ENCODE measurements at regions not wholly inside any gene's neighbourhood (a gene's known extent, or its start where the extent isn't known, plus 50 kb on each side); places are given as distances from the start of the nearest gene placed in this dataset.
A peak's percentile ranks its signal among the peaks of the same experiment; 100 is the strongest.
"Not testable (repeated sequence)": the region's sequence is repeated elsewhere in the genome, so short reads cannot be mapped to it uniquely, and the experiment has no call there.

DNA sequence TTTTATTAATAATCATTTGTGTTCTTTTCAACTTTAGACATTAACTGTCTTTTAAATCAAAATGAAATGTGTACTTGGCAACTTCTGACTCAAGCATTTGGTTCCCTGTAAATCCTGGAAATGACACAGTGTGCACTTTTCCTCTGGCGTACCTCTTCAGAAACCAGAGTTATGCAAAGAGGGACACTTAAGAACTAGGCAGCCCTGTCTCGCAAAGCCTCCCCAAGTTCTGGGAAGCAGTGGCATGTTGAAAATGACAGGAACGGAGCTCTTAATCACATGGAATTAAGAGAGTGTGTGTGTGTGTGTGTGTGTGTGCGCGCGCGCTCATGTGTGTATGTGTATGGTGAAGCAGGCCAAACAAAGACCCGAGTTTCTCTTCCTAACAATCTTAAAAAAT, 707.4 kb downstream of the MECOM start:
- no peak overlapping the region for H3K4me3 ChIP-seq (ENCODE audit: low read depth, low read length)
- DNase-seq (ENCODE audit: low read depth), result no peak
- TF ChIP-seq, protein P1, sequence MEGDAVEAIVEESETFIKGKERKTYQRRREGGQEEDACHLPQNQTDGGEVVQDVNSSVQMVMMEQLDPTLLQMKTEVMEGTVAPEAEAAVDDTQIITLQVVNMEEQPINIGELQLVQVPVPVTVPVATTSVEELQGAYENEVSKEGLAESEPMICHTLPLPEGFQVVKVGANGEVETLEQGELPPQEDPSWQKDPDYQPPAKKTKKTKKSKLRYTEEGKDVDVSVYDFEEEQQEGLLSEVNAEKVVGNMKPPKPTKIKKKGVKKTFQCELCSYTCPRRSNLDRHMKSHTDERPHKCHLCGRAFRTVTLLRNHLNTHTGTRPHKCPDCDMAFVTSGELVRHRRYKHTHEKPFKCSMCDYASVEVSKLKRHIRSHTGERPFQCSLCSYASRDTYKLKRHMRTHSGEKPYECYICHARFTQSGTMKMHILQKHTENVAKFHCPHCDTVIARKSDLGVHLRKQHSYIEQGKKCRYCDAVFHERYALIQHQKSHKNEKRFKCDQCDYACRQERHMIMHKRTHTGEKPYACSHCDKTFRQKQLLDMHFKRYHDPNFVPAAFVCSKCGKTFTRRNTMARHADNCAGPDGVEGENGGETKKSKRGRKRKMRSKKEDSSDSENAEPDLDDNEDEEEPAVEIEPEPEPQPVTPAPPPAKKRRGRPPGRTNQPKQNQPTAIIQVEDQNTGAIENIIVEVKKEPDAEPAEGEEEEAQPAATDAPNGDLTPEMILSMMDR (conservative IDR thresholded peaks at IDR 0.05; ENCODE audit: low read depth, low read length), result no peak

DNA sequence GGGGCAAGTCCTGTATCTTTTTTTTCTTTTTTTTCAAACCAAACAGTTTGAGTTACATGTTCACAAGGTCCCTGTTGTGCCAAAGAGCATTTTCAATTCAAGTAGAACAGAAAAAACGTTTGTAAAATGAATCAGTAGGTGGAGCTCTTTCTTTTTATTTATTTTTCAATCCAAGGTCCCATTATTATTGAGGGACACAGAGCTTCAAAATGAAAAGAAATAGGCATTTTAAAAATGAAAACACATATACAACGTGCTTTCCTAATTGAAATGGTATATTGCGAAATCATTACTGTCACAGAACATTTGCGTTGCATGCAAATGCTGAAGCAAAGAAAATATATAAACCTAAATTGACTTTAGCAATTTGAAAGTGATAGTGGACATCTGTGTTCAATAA, 711.0 kb downstream of the MECOM start:
- TF ChIP-seq, protein P1 (conservative IDR thresholded peaks at IDR 0.05; ENCODE audit: low read depth, low read length), result peak; percentile 41
- DNase-seq (ENCODE audit: low read depth), result peak; percentile 66
- H3K4me3 ChIP-seq (ENCODE audit: low read depth, low read length), result no peak overlapping the region

- TF ChIP-seq, protein P1 (conservative IDR thresholded peaks at IDR 0.05; ENCODE audit: low read depth, low read length), result peak; percentile 15
- H3K4me3 ChIP-seq (ENCODE audit: low read depth, low read length), result no peak overlapping the region
- no peak for DNase-seq (ENCODE audit: low read depth)
Measured at GRCh38 chr3:168951884-168952283, 711.6 kb downstream of the MECOM start.

DNA sequence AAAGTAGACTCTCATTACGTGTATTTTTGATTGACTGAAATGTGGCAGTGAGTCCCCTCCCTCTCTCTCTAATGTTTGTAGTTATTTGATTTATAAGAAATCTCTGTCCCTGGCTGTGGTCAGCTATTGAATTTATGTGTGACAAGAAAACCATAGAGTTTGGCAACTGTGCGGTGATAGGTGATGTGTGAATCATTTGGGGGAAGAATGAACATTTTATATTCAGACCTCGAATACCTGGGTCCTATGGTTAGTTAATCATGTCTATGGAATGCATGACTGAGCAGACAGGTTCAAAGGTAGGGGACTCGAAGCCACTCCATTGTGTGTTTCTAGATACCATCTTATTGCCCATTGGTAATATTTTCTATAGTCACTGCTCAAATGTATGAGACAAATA, 712.1 kb downstream of the MECOM start:
- no peak overlapping the region for H3K4me3 ChIP-seq (ENCODE audit: low read depth, low read length)
- TF ChIP-seq, protein P1 (conservative IDR thresholded peaks at IDR 0.05; ENCODE audit: low read depth, low read length), result no peak
- no peak for DNase-seq (ENCODE audit: low read depth)

- DNase-seq (ENCODE audit: low read depth), result no peak
- TF ChIP-seq, protein P1 (conservative IDR thresholded peaks at IDR 0.05; ENCODE audit: low read depth, low read length), result no peak
- H3K4me3 ChIP-seq (ENCODE audit: low read depth, low read length), result no peak overlapping the region
Measured at GRCh38 chr3:168950622-168951021, 712.9 kb downstream of the MECOM start.

DNA sequence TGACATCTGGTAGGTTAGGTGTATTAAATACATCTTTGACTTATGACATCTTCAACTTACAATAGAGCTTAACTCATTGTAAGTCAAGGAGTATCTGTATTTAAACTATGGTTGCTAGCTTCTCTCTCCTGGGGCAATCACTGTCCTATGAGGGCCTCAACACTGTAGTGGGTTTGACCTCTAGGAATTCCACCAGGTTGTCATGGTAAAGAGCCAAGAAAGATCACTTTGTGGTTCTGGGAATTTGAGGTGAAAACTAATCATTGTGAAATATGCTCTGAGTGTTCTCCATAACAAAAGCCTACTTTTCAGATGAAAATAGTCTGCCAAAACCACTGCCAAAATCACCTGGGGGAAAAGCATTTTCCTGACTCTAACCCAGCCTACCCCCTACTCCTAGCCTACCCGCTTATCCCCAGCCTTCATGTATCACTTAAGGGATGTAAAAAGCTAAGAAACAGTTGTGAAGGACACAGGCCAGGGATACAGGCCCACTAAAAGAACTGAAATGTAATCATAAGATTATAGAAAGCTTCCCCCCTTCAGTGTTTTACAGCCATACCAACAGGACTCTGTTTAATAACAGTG, 723.8 kb downstream of the MECOM start:
- TF ChIP-seq, protein P1 (conservative IDR thresholded peaks at IDR 0.05; ENCODE audit: low read depth, low read length), result no peak
- DNase-seq (ENCODE audit: low read depth), result no peak
- H3K4me3 ChIP-seq (ENCODE audit: low read depth, low read length), result no peak overlapping the region

- DNase-seq (ENCODE audit: low read depth), result peak; percentile 7
- TF ChIP-seq, protein P1 (conservative IDR thresholded peaks at IDR 0.05; ENCODE audit: low read depth, low read length), result no peak
Measured at GRCh38 chr3:168933614-168934013, 729.9 kb downstream of the MECOM start.

GRCh38 chr3:168929997-168930396, 733.5 kb downstream of the MECOM start:
- H3K4me3 ChIP-seq (ENCODE audit: low read depth, low read length); DNase-seq (ENCODE audit: low read depth): not testable (repeated sequence)

More at GRCh38 chr3:168933614-168934013, 729.9 kb downstream of the MECOM start:
- no peak overlapping the region for H3K4me3 ChIP-seq (ENCODE audit: low read depth, low read length)
